Right atrium auricular region (tissue), 2 donors: ENCODE measurements at regions not wholly inside any gene's neighbourhood (a gene's known extent, or its start where the extent isn't known, plus 50 kb on each side); places are given as distances from the start of the nearest gene placed in this dataset.

Experiments used
- DNase-seq: peaks from one replicate; pipeline ENCODE4 v3.0.0-alpha.2; 2019; ENCODE audit warnings: low spot score
- H3K27ac ChIP-seq, 2 donors: fragments of 200-600 bp; sonication (generic); 1 replicate in 1 of 2; 2 replicates in 1 of 2; pipeline ENCODE4 v1.5.1; 2016 to 2019
- H3K27me3 ChIP-seq, 2 donors: fragments of 200-600 bp; sonication (generic); one replicate each; pipeline versions ENCODE4 v1.5.1 to v1.6.0; 2017 to 2019
- H3K36me3 ChIP-seq: fragments of 200-600 bp; sonication (generic); one replicate; pipeline ENCODE4 v1.5.1; 2016
- H3K4me1 ChIP-seq, 2 donors: fragments of 200-600 bp; sonication (generic); one replicate each; pipeline versions ENCODE4 v1.5.1 to v1.6.0; 2017 to 2019
- H3K4me3 ChIP-seq, 2 donors: fragments of 200-600 bp; sonication (generic); 1 replicate in 1 of 2; 2 replicates in 1 of 2; pipeline ENCODE4 v1.5.1; 2017 to 2019; ENCODE audit warnings: mild to moderate bottlenecking in 1 of 2, moderate library complexity in 1 of 2
- H3K9me3 ChIP-seq, 2 donors: fragments of 200-600 bp; sonication (generic); one replicate each; pipeline ENCODE4 v1.5.1; 2019
- CTCF ChIP-seq, 2 donors: fragments of 200-600 bp; sonication (generic); IDR thresholded peaks; one replicate each; pipeline ENCODE4 v1.5.1; 2019; ENCODE audit warnings: antibody characterized with exemption in 2 of 2

GRCh38 chr5:121121786-121122185, 657.7 kb downstream of the PRR16 start:
- no peak for DNase-seq
- no peak overlapping the region for H3K27ac ChIP-seq
- H3K36me3 ChIP-seq = no peaks in the 10 kb centered on the region
- no peak overlapping the region for H3K4me3 ChIP-seq
- H3K27me3 ChIP-seq = no peaks in the 10 kb centered on the region
- no peaks in the 10 kb centered on the region for H3K4me1 ChIP-seq
- TF ChIP-seq CTCF (IDR thresholded peaks at IDR 0.05) = no peak
- H3K9me3 ChIP-seq = no peaks in the 10 kb centered on the region

- Histone ChIP-seq H3K4me1 (no peaks in the 10 kb centered on the region), H3K9me3 (no peaks in the 10 kb centered on the region), H3K36me3 (no peaks in the 10 kb centered on the region), H3K27ac (no peak overlapping the region), H3K4me3 (no peak overlapping the region), H3K27me3 (no peaks in the 10 kb centered on the region)
- TF ChIP-seq CTCF (IDR thresholded peaks at IDR 0.05) = no peak
- no peak for DNase-seq
These were observed 674.4 kb downstream of the PRR16 start for GRCh38 chr5:121138495-121138907.

DNA sequence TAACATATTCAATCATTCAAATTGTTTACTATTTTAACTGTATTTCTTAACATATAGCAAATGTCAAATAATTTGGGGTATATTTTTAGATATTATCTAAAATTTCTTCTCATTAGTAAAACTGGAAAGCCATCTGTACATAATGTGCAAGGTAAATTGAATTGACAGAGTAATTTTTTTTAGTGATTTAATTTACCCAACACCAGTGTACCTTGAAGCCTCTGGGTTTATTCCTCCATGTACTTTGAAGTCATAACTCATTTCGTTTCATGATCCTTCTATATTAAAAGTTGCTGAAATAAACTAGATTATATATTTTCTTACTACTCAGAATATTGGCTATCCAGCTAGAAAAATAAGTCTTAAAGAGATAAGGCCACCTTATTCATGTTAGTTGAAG, 674.9 kb downstream of the PRR16 start:
- no peaks in the 10 kb centered on the region for H3K9me3 ChIP-seq
- no peak for TF ChIP-seq CTCF (IDR thresholded peaks at IDR 0.05)
- no peaks in the 10 kb centered on the region for H3K27me3 ChIP-seq

GRCh38 chr5:121144764-121145163, 680.7 kb downstream of the PRR16 start:
- TF ChIP-seq CTCF (IDR thresholded peaks at IDR 0.05) = no peak
- H3K27ac ChIP-seq = no peak overlapping the region
- H3K9me3 ChIP-seq = no peaks in the 10 kb centered on the region

More for the DNA sequence above, 674.9 kb downstream of the PRR16 start:
- no peak for DNase-seq
- Histone ChIP-seq H3K4me3 (no peak overlapping the region), H3K36me3 (no peaks in the 10 kb centered on the region), H3K4me1 (no peaks in the 10 kb centered on the region), H3K27ac (no peak overlapping the region)

GRCh38 chr5:121151534-121151933, 687.4 kb downstream of the PRR16 start:
- no peaks in the 10 kb centered on the region for H3K9me3 ChIP-seq
- no peak overlapping the region for H3K27ac ChIP-seq
- no peaks in the 10 kb centered on the region for H3K27me3 ChIP-seq
- no peak overlapping the region for H3K4me3 ChIP-seq
- H3K4me1 ChIP-seq = no peaks in the 10 kb centered on the region
- H3K36me3 ChIP-seq = no peaks in the 10 kb centered on the region
- DNase-seq = no peak
- no peak for TF ChIP-seq CTCF (IDR thresholded peaks at IDR 0.05)

More at GRCh38 chr5:121144764-121145163, 680.7 kb downstream of the PRR16 start:
- no peak overlapping the region for H3K4me3 ChIP-seq
- H3K27me3 ChIP-seq = no peaks in the 10 kb centered on the region
- H3K36me3 ChIP-seq = no peaks in the 10 kb centered on the region
- no peaks in the 10 kb centered on the region for H3K4me1 ChIP-seq
- DNase-seq = no peak

DNA sequence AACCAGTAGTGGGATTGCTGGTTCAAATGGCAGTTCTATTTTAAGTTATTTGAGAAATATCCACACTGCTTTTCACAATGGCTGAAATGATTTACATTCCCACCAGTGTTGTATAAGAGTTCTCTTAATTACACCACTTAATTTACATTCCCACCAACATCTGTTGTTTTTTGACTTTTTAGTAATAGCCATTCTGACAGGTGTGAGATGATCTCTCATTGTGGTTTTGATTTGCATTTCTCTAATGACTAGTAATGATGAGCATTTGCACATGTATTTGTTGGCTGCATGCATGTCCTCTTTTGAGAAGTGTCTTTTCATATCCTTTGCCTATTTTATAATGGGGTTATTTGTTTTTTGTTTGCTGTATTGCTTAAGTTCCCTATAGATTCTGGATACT, 688.3 kb downstream of the PRR16 start:
- Histone ChIP-seq H3K4me1 (no peaks in the 10 kb centered on the region), H3K27ac (no peak overlapping the region), H3K4me3 (no peak overlapping the region), H3K36me3 (no peaks in the 10 kb centered on the region), H3K27me3 (no peaks in the 10 kb centered on the region), H3K9me3 (no peaks in the 10 kb centered on the region)
- DNase-seq = no peak
- no peak for TF ChIP-seq CTCF (IDR thresholded peaks at IDR 0.05)
